HEK293T (cell line): ENCODE measurements at regions not wholly inside any gene's neighbourhood (a gene's known extent, or its start where the extent isn't known, plus 50 kb on each side); places are given as distances from the start of the nearest gene placed in this dataset.
"Not testable (repeated sequence)": the region's sequence is repeated elsewhere in the genome, so short reads cannot be mapped to it uniquely, and the experiment has no call there.

ENCODE experiments used
- CTCF ChIA-PET: fragments of 350-600 bp; formaldehyde crosslinking; extraction: SDS; loops from one replicate; lab custom pipeline; 2021; ENCODE audit warnings: antibody characterized with exemption, inconsistent platforms; lab: Yijun Ruan, JAX
- POLR2A ChIA-PET: fragments of 350-600 bp; formaldehyde crosslinking; extraction: SDS; loops from one replicate; lab custom pipeline; 2020; ENCODE audit warnings: antibody characterized with exemption, inconsistent platforms; lab: Yijun Ruan, JAX
- DNase-seq: peaks from one replicate; pipeline ENCODE4 v3.0.0; 2012; ENCODE audit warnings: mixed read lengths; ENCODE audit errors: extremely low spot score
- ARNT ChIP-seq: fragments of 450-650 bp; IDR thresholded peaks from 2 replicates; pipeline ENCODE4 v1.6.1; 2017; ENCODE audit warnings: mild to moderate bottlenecking
- BHLHE40 ChIP-seq: fragments of 450-650 bp; IDR thresholded peaks from 2 replicates; pipeline ENCODE4 v1.6.1; 2016; ENCODE audit warnings: mild to moderate bottlenecking, moderate library complexity, borderline replicate concordance
- CTBP1 ChIP-seq: fragments of 450-650 bp; IDR thresholded peaks from 2 replicates; pipeline ENCODE4 v1.6.1; 2016; ENCODE audit warnings: borderline replicate concordance
- ELF4 ChIP-seq: fragments of 450-650 bp; IDR thresholded peaks from 2 replicates; pipeline ENCODE4 v1.6.1; 2017; ENCODE audit warnings: antibody characterized with exemption
- FOXA1 ChIP-seq: fragments of 450-650 bp; IDR thresholded peaks from 2 replicates; pipeline ENCODE4 v1.6.1; 2016; ENCODE audit warnings: mild to moderate bottlenecking
- FOXK2 ChIP-seq: fragments of 450-650 bp; IDR thresholded peaks from 2 replicates; pipeline ENCODE4 v1.6.1; 2016; ENCODE audit warnings: mild to moderate bottlenecking
- FOXM1 ChIP-seq: fragments of 450-650 bp; IDR thresholded peaks from 2 replicates; pipeline ENCODE4 v1.6.1; 2017; ENCODE audit warnings: mild to moderate bottlenecking, borderline replicate concordance
- HDGF ChIP-seq: fragments of 450-650 bp; IDR thresholded peaks from 2 replicates; pipeline ENCODE4 v1.6.1; 2017; ENCODE audit warnings: antibody characterized with exemption, borderline replicate concordance
- L3MBTL2 ChIP-seq: fragments of 450-650 bp; conservative IDR thresholded peaks from 2 replicates; pipeline ENCODE4 v1.6.1; 2016; ENCODE audit warnings: mild to moderate bottlenecking
- LEF1 ChIP-seq: fragments of 450-650 bp; IDR thresholded peaks from 2 replicates; pipeline ENCODE4 v1.6.1; 2017; ENCODE audit warnings: mild to moderate bottlenecking, borderline replicate concordance
- NFRKB ChIP-seq: fragments of 450-650 bp; IDR thresholded peaks from 2 replicates; pipeline ENCODE4 v1.6.1; 2016; ENCODE audit warnings: mild to moderate bottlenecking, moderate library complexity
- PKNOX1 ChIP-seq: fragments of 450-650 bp; IDR thresholded peaks from 2 replicates; pipeline ENCODE4 v1.6.1; 2016
- SP1 ChIP-seq: fragments of 450-650 bp; IDR thresholded peaks from 2 replicates; pipeline ENCODE4 v1.6.1; 2017
- SUZ12 ChIP-seq: fragments of 450-650 bp; IDR thresholded peaks from 2 replicates; pipeline ENCODE4 v1.6.1; 2016; ENCODE audit warnings: mild to moderate bottlenecking
- TARDBP ChIP-seq: fragments of 450-650 bp; IDR thresholded peaks from 2 replicates; pipeline ENCODE4 v1.6.1; 2016
- ZNF384 ChIP-seq: fragments of 450-650 bp; IDR thresholded peaks from 2 replicates; pipeline ENCODE4 v1.6.1; 2016

GRCh38 chr22:33126881-33127280 lies 68.7 kb upstream of the SYN3 start:
- ChIA-PET POLR2A (interaction anchor here (1.1 kb wide), 1 partner anchor 75 kb away, joined by 3 read pairs; no protein-coding TSS in a partner anchor), CTCF (interaction anchor here (0.6 to 1.4 kb wide), 4 partner anchors 111 to 262 kb away, joined by 3 to 4 read pairs (median 4); no protein-coding TSS in a partner anchor)
- peak; percentile 18 for DNase-seq
- TF ChIP-seq HDGF: no peak

GRCh38 chr22:33124471-33124870 lies 66.3 kb upstream of the SYN3 start:
- ChIA-PET POLR2A (no interaction called here), CTCF (no interaction called here)
- TF ChIP-seq HDGF: no peak
- DNase-seq: no peak

- DNase-seq, POLR2A ChIA-PET: not testable (repeated sequence)
- CTCF ChIA-PET: interaction anchor here (0.9 kb wide), 1 partner anchor 14 kb away, joined by 3 read pairs; no protein-coding TSS in a partner anchor
Observed at GRCh38 chr22:33122439-33122838, 64.3 kb upstream of the SYN3 start.

- TF ChIP-seq L3MBTL2 (no peak), ARNT (no peak), ELF4 (no peak), NFRKB (no peak), HDGF (no peak), LEF1 (no peak), SUZ12 (no peak), FOXA1 (no peak), CTBP1 (no peak), TARDBP (no peak), FOXK2 (no peak), FOXM1 (no peak), PKNOX1 (no peak), BHLHE40 (no peak), ZNF384 (no peak), SP1 (no peak)
- ChIA-PET POLR2A (no interaction called here), CTCF (no interaction called here)
- no peak for DNase-seq
Observed at GRCh38 chr22:33119044-33119443, 60.9 kb upstream of the SYN3 start.

- no peak for TF ChIP-seq L3MBTL2
- TF ChIP-seq HDGF: no peak
- no peak for TF ChIP-seq FOXA1
- no peak for TF ChIP-seq FOXK2
- TF ChIP-seq NFRKB: no peak
- TF ChIP-seq PKNOX1: no peak
- TF ChIP-seq BHLHE40: no peak
- no peak for TF ChIP-seq ELF4
- TF ChIP-seq FOXM1: no peak
- TF ChIP-seq LEF1: no peak
- no peak for TF ChIP-seq ZNF384
- no peak for TF ChIP-seq CTBP1
- TF ChIP-seq TARDBP: no peak
- no peak for TF ChIP-seq SUZ12
- ChIA-PET POLR2A (no interaction called here), CTCF (no interaction called here)
- no peak for DNase-seq
Observed at GRCh38 chr22:33117821-33118220, 59.6 kb upstream of the SYN3 start.

- no peak for DNase-seq
- TF ChIP-seq ARNT: no peak
- TF ChIP-seq L3MBTL2: no peak
- no peak for TF ChIP-seq NFRKB
- TF ChIP-seq CTBP1: no peak
- TF ChIP-seq TARDBP: no peak
- TF ChIP-seq SUZ12: no peak
- no peak for TF ChIP-seq FOXM1
- no peak for TF ChIP-seq BHLHE40
- no peak for TF ChIP-seq ZNF384
- TF ChIP-seq PKNOX1: no peak
- TF ChIP-seq FOXK2: no peak
- TF ChIP-seq SP1: no peak
- TF ChIP-seq HDGF: no peak
- no peak for TF ChIP-seq FOXA1
- no peak for TF ChIP-seq LEF1
- TF ChIP-seq ELF4: no peak
- CTCF ChIA-PET: no interaction called here
- POLR2A ChIA-PET: no interaction called here
Observed at GRCh38 chr22:33116841-33117547, 58.8 kb upstream of the SYN3 start.

- ChIA-PET POLR2A (no interaction called here), CTCF (no interaction called here)
- TF ChIP-seq ARNT (no peak), HDGF (no peak), FOXK2 (no peak), ZNF384 (no peak), CTBP1 (no peak), ELF4 (no peak)
- no peak for DNase-seq
Observed at GRCh38 chr22:33114565-33114964, 56.4 kb upstream of the SYN3 start.
